A673 (cell line): ENCODE measurements at regions not wholly inside any gene's neighbourhood (a gene's known extent, or its start where the extent isn't known, plus 50 kb on each side); places are given as distances from the start of the nearest gene placed in this dataset.

Source experiments
- EZH2 ChIP-seq: fragments of 200-600 bp; sonication (generic); IDR thresholded peaks from 2 replicates; pipeline ENCODE4 v1.6.1; 2017; ENCODE audit warnings: borderline replicate concordance, low read depth, mild to moderate bottlenecking, mixed read lengths, antibody characterized with exemption, low read length; ENCODE audit not compliant: poor library complexity, severe bottlenecking
- TF ChIP-seq, protein P1 (sequence below): fragments of 300-800, 200-600 bp; sonication (generic); conservative IDR thresholded peaks from 2 replicates; pipeline ENCODE4 v1.5.1; 2017; ENCODE audit warnings: low read depth, mild to moderate bottlenecking, antibody characterized with exemption, low read length, moderate library complexity, mixed read lengths

DNA sequence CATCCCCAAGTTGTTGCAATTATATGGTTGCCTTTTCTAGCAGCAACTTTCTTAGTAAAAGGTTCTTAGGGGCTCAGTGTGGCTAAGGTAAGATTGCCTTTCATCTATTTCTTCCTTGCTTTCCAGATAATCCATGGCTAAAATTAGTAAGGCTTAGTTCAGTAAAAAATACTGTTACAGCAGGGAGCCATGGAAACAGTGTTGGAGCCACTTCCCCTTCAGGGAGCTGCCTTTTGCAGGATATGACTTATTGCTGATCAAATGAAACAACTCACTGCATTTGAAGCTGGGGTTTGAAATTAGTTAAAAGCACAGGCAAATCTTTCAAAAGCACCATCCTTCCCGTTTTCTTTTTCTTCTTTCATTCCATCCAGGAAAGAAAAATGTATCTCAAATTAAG lies 184.3 kb downstream of the C11orf87 start:
- TF ChIP-seq EZH2, result no peak
- TF ChIP-seq, protein P1, sequence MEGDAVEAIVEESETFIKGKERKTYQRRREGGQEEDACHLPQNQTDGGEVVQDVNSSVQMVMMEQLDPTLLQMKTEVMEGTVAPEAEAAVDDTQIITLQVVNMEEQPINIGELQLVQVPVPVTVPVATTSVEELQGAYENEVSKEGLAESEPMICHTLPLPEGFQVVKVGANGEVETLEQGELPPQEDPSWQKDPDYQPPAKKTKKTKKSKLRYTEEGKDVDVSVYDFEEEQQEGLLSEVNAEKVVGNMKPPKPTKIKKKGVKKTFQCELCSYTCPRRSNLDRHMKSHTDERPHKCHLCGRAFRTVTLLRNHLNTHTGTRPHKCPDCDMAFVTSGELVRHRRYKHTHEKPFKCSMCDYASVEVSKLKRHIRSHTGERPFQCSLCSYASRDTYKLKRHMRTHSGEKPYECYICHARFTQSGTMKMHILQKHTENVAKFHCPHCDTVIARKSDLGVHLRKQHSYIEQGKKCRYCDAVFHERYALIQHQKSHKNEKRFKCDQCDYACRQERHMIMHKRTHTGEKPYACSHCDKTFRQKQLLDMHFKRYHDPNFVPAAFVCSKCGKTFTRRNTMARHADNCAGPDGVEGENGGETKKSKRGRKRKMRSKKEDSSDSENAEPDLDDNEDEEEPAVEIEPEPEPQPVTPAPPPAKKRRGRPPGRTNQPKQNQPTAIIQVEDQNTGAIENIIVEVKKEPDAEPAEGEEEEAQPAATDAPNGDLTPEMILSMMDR, result no peak
